ENCODE measurements at regions not wholly inside any gene's neighbourhood (a gene's known extent, or its start where the extent isn't known, plus 50 kb on each side); places are given as distances from the start of the nearest gene placed in this dataset.

DNA sequence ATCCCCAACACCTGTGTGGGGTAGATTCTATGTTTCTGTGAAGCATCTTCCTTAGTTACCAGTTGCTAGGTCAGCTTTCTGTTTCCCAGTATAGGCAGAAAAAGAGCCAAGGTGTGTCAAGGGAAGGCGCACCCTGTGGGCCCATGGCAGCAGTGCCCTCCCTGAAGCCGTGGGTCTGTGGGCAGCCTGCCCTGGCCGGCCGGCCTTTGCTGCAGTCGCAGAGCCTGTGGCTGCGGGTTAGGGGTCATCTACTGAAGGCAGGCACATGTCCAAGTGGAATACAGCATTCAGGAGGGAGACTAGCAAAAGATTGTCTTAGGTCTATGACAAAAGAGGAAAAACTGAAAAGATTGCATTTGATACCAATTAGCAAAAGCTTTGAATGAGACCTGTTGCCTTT is 214.0 kb downstream of the IRS2 start:
- no peak for ATAC-seq
- no peak for TF ChIP-seq RARB (CRISPR knock-in tag; IDR thresholded peaks at IDR 0.05)
- no peak for TF ChIP-seq TOX (CRISPR knock-in tag; IDR thresholded peaks at IDR 0.05; ENCODE audit: borderline replicate concordance)
- no peak for TF ChIP-seq ZNF8 (CRISPR knock-in tag; IDR thresholded peaks at IDR 0.05)
- no peak for TF ChIP-seq CSDC2 (CRISPR knock-in tag; IDR thresholded peaks at IDR 0.05)
- TF ChIP-seq, protein P1, sequence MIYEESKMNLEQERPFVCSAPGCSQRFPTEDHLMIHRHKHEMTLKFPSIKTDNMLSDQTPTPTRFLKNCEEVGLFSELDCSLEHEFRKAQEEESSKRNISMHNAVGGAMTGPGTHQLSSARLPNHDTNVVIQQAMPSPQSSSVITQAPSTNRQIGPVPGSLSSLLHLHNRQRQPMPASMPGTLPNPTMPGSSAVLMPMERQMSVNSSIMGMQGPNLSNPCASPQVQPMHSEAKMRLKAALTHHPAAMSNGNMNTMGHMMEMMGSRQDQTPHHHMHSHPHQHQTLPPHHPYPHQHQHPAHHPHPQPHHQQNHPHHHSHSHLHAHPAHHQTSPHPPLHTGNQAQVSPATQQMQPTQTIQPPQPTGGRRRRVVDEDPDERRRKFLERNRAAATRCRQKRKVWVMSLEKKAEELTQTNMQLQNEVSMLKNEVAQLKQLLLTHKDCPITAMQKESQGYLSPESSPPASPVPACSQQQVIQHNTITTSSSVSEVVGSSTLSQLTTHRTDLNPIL (CRISPR knock-in tag; IDR thresholded peaks at IDR 0.05; ENCODE audit: low read depth), result no peak
- TF ChIP-seq TCF4 (CRISPR knock-in tag; IDR thresholded peaks at IDR 0.05; ENCODE audit: borderline replicate concordance), result no peak

DNA sequence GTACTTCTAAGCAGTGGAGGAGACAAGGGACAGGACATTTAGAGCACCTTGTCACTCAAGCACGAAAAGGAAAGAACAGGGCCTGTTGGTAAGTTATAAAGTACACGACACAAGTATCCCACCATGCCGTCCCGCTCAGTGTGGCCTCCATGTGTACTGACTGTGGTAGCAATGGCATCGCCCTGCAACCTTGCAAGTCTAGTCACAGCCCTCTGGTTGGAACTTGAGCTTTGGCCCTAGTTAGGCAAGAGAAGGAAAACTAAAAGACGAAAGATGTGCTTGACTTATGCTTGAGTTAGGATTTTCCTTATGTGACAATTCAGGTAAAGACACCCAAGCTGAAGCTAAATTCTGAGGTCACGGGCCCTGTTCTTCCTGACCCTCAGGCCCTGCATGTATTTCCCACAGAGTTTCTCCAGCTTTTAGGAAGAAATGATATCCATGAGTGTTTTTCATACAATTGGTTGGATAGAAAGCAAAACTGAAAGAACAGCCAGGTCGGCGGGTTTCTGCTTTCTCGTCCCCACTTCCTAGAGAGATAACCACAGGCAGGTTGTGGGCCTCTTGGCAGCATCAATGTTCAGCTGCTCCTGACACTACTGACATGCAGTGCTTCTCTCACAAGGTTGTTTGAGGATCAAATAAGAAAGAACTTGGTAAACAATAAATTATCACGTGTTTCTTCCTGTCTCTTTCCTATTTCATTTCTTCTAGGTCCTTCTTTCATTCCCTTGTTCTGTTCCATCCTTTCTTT is 216.2 kb downstream of the IRS2 start:
- no peak for ATAC-seq
- TF ChIP-seq, protein P2, sequence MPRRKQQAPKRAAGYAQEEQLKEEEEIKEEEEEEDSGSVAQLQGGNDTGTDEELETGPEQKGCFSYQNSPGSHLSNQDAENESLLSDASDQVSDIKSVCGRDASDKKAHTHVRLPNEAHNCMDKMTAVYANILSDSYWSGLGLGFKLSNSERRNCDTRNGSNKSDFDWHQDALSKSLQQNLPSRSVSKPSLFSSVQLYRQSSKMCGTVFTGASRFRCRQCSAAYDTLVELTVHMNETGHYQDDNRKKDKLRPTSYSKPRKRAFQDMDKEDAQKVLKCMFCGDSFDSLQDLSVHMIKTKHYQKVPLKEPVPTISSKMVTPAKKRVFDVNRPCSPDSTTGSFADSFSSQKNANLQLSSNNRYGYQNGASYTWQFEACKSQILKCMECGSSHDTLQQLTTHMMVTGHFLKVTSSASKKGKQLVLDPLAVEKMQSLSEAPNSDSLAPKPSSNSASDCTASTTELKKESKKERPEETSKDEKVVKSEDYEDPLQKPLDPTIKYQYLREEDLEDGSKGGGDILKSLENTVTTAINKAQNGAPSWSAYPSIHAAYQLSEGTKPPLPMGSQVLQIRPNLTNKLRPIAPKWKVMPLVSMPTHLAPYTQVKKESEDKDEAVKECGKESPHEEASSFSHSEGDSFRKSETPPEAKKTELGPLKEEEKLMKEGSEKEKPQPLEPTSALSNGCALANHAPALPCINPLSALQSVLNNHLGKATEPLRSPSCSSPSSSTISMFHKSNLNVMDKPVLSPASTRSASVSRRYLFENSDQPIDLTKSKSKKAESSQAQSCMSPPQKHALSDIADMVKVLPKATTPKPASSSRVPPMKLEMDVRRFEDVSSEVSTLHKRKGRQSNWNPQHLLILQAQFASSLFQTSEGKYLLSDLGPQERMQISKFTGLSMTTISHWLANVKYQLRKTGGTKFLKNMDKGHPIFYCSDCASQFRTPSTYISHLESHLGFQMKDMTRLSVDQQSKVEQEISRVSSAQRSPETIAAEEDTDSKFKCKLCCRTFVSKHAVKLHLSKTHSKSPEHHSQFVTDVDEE (CRISPR knock-in tag; IDR thresholded peaks at IDR 0.05), result no peak
- no peak for TF ChIP-seq ZNF8 (CRISPR knock-in tag; IDR thresholded peaks at IDR 0.05)
- no peak for TF ChIP-seq CSDC2 (CRISPR knock-in tag; IDR thresholded peaks at IDR 0.05)
- TF ChIP-seq, protein P3, sequence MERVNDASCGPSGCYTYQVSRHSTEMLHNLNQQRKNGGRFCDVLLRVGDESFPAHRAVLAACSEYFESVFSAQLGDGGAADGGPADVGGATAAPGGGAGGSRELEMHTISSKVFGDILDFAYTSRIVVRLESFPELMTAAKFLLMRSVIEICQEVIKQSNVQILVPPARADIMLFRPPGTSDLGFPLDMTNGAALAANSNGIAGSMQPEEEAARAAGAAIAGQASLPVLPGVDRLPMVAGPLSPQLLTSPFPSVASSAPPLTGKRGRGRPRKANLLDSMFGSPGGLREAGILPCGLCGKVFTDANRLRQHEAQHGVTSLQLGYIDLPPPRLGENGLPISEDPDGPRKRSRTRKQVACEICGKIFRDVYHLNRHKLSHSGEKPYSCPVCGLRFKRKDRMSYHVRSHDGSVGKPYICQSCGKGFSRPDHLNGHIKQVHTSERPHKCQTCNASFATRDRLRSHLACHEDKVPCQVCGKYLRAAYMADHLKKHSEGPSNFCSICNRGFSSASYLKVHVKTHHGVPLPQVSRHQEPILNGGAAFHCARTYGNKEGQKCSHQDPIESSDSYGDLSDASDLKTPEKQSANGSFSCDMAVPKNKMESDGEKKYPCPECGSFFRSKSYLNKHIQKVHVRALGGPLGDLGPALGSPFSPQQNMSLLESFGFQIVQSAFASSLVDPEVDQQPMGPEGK (CRISPR knock-in tag; IDR thresholded peaks at IDR 0.05; ENCODE audit: borderline replicate concordance), result no peak
- TF ChIP-seq ESRRG (CRISPR knock-in tag; IDR thresholded peaks at IDR 0.05), result no peak
- TF ChIP-seq ZNF70 (CRISPR knock-in tag; IDR thresholded peaks at IDR 0.05), result no peak
- TF ChIP-seq RARB (CRISPR knock-in tag; IDR thresholded peaks at IDR 0.05), result no peak
- no peak for TF ChIP-seq BACH2 (CRISPR knock-in tag; IDR thresholded peaks at IDR 0.05; ENCODE audit: borderline replicate concordance)
- no peak for TF ChIP-seq ZNF565 (CRISPR knock-in tag; conservative IDR thresholded peaks at IDR 0.05; ENCODE audit: low read depth)
- TF ChIP-seq TCF4 (CRISPR knock-in tag; IDR thresholded peaks at IDR 0.05; ENCODE audit: borderline replicate concordance), result no peak
- TF ChIP-seq SNAI2 (CRISPR knock-in tag; IDR thresholded peaks at IDR 0.05), result no peak
- TF ChIP-seq, protein P4, sequence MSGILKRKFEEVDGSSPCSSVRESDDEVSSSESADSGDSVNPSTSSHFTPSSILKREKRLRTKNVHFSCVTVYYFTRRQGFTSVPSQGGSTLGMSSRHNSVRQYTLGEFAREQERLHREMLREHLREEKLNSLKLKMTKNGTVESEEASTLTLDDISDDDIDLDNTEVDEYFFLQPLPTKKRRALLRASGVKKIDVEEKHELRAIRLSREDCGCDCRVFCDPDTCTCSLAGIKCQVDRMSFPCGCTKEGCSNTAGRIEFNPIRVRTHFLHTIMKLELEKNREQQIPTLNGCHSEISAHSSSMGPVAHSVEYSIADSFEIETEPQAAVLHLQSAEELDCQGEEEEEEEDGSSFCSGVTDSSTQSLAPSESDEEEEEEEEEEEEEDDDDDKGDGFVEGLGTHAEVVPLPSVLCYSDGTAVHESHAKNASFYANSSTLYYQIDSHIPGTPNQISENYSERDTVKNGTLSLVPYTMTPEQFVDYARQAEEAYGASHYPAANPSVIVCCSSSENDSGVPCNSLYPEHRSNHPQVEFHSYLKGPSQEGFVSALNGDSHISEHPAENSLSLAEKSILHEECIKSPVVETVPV (CRISPR knock-in tag; IDR thresholded peaks at IDR 0.05), result no peak
- no peak for TF ChIP-seq TOX (CRISPR knock-in tag; IDR thresholded peaks at IDR 0.05; ENCODE audit: borderline replicate concordance)
- TF ChIP-seq PPARA (CRISPR knock-in tag; IDR thresholded peaks at IDR 0.05; ENCODE audit: borderline replicate concordance), result no peak

DNA sequence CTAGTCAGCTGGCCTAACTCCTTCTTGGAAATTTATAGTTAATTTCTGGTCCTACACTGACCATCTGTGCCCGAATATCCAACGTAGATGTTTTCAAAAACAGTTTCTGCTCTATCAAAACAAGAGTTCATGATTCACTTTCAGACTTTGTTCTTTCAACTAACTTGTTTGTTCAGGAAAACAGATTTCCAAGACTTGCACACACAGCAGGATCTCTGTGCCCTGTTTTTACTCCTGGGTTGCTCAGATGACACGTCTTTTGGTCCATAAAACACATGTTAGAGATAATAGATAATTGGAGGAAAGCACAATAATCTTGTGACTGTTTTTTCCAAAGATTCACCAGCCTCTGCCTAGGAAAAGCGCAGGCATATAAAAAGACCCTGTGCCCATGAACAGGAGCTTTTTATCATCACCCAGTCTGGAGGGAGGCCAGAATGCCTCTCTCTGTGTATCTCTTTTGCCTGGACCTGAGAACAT is 218.0 kb downstream of the IRS2 start:
- ATAC-seq, result no peak
- TF ChIP-seq TCF4 (CRISPR knock-in tag; IDR thresholded peaks at IDR 0.05; ENCODE audit: borderline replicate concordance) (peak; percentile 8; the same call in 1 of the 2 replicates), ZFP30 (CRISPR knock-in tag; IDR thresholded peaks at IDR 0.05) (no peak)

DNA sequence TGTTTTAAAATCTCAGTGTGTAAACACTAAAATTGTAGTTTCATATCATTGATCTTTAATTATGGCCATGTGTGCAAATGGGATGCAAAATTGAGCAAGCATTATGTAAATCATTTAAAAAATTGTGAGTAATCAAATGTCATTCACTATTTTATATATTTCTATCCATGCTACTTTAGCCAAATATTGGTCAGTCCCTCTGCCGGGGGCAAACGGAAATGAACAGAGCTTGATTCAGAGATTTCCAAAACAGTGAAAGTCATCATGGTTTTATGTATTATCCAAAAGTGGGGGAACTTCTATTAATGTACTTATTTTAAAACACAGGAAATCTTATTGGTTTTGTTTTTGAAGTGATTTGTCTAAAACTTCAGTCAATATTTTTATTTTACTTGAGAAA is 219.1 kb downstream of the IRS2 start:
- TF ChIP-seq ZNF8 (CRISPR knock-in tag; IDR thresholded peaks at IDR 0.05), result no peak
- TF ChIP-seq, protein P2 (CRISPR knock-in tag; IDR thresholded peaks at IDR 0.05), result no peak
- no peak for TF ChIP-seq PPARA (CRISPR knock-in tag; IDR thresholded peaks at IDR 0.05; ENCODE audit: borderline replicate concordance)
- no peak for TF ChIP-seq ARNTL (CRISPR knock-in tag; IDR thresholded peaks at IDR 0.05; ENCODE audit: borderline replicate concordance, low read depth)
- no peak for TF ChIP-seq BACH2 (CRISPR knock-in tag; IDR thresholded peaks at IDR 0.05; ENCODE audit: borderline replicate concordance)
- ATAC-seq, result no peak
